ENCODE measurements at regions not wholly inside any gene's neighbourhood (a gene's known extent, or its start where the extent isn't known, plus 50 kb on each side); places are given as distances from the start of the nearest gene placed in this dataset.

- DNase-seq (ENCODE audit: low spot score in 2 of 2): no peak
- TF ChIP-seq CTCF (IDR thresholded peaks at IDR 0.05) (no peak), POLR2A (IDR thresholded peaks at IDR 0.05) (no peak)
- intact Hi-C loops (cut with DNase I; ENCODE audit: low total_unique reads): loop anchor here (5.0 kb wide), 1 partner anchor 503 kb away; no protein-coding TSS in a partner anchor
- 49 to 74% methylated on average over 2 of the region's 2 CpGs for WGBS, 2 donors
- H3K4me3 ChIP-seq (ENCODE audit: low read depth, poor library complexity, severe bottlenecking): no peak overlapping the region
Measured at GRCh38 chr18:59959606-59960005, 59.8 kb downstream of the PMAIP1 start.

- 84 to 90% methylated on average over 3 of the region's 3 CpGs for WGBS, 2 donors
- TF ChIP-seq CTCF (IDR thresholded peaks at IDR 0.05) (no peak), POLR2A (IDR thresholded peaks at IDR 0.05) (no peak)
- intact Hi-C loops (cut with DNase I; ENCODE audit: low total_unique reads): no loop called here
- DNase-seq (ENCODE audit: low spot score in 2 of 2): no peak
- no peak overlapping the region for H3K4me3 ChIP-seq (ENCODE audit: low read depth, poor library complexity, severe bottlenecking)
Measured at GRCh38 chr18:59959073-59959472, 59.3 kb downstream of the PMAIP1 start.

- DNase-seq (ENCODE audit: low spot score in 2 of 2): peak in 1 of 2 donors; percentile 28
- intact Hi-C loops (cut with DNase I; ENCODE audit: low total_unique reads): no loop called here
- no peak overlapping the region for H3K4me3 ChIP-seq (ENCODE audit: low read depth, poor library complexity, severe bottlenecking)
- 27 to 49% methylated on average over 2 of the region's 2 CpGs for WGBS, 2 donors
- TF ChIP-seq CTCF (IDR thresholded peaks at IDR 0.05) (no peak), POLR2A (IDR thresholded peaks at IDR 0.05) (no peak)
Measured at GRCh38 chr18:59957957-59958356, 58.2 kb downstream of the PMAIP1 start.

GRCh38 chr18:59954755-59955156, 55.0 kb downstream of the PMAIP1 start:
- no peak overlapping the region for H3K4me3 ChIP-seq (ENCODE audit: low read depth, poor library complexity, severe bottlenecking)
- DNase-seq (ENCODE audit: low spot score in 2 of 2): no peak
- 32 to 58% methylated on average over 2 of the region's 2 CpGs for WGBS, 2 donors
- TF ChIP-seq POLR2A (IDR thresholded peaks at IDR 0.05) (no peak), CTCF (IDR thresholded peaks at IDR 0.05) (no peak)
- intact Hi-C loops (cut with DNase I; ENCODE audit: low total_unique reads): no loop called here

GRCh38 chr18:59954241-59954640, 54.4 kb downstream of the PMAIP1 start:
- intact Hi-C loops (cut with DNase I; ENCODE audit: low total_unique reads): no loop called here
- TF ChIP-seq CTCF (IDR thresholded peaks at IDR 0.05) (no peak), POLR2A (IDR thresholded peaks at IDR 0.05) (no peak)
- 55 to 56% methylated on average over 1 of the region's 1 CpG for WGBS, 2 donors
- no peak for DNase-seq (ENCODE audit: low spot score in 2 of 2)
- no peak overlapping the region for H3K4me3 ChIP-seq (ENCODE audit: low read depth, poor library complexity, severe bottlenecking)

Data from lower leg skin (tissue), 4 donors.